ENCODE measurements at regions not wholly inside any gene's neighbourhood (a gene's known extent, or its start where the extent isn't known, plus 50 kb on each side); places are given as distances from the start of the nearest gene placed in this dataset.
"Not testable (repeated sequence)": the region's sequence is repeated elsewhere in the genome, so short reads cannot be mapped to it uniquely, and the experiment has no call there.

DNA sequence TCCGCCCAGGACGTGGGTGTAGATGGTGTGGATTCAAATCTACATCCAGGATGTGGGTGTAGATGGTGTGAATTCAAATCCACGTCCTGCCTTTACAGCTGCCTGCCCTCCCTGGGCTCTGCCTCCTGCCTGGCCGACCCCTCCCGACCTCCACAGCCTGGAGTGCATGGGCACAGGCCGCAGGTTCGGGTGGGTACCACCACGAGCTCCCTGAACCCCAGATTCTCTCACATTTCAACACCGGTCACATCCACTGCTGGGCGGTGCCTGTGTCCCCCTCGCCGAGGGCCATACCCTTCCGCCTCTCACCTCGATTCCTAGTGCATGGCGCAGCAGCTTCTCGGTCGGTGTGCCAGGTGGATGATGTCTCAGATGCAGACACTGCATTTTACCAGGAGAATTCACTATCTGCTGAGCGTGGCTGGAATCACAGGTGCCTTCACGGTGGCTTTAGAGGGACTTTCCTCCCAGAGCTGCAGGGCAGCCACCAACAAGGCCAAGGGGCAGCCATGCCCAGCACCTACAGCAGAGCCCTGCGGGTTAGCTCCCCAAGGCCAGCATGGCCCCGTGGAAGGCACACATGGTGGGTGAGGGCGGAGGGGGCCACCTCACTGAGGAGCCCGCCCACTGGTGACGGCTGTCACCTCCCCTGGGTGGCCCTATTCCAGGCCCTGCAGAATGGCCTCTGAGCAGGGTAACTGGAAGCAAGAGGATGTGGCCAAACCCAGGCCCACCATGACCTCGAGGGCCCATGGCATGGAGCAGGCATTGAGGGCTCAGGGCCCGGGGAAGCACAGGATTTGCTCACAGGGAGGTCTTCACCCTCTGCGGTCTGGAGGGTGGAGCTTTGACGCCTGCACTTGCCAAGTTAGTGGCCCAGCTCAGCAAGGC, 638.5 kb downstream of the TBC1D22A start:
- no peak for DNase-seq (ENCODE audit: insufficient read length, low spot score)
- FAIRE-seq: no peak
- no peak for TF ChIP-seq POLR2A (IDR thresholded peaks at IDR 0.05; ENCODE audit: low read depth, low read length)
- TF ChIP-seq POU2F2 (IDR thresholded peaks at IDR 0.05; ENCODE audit: low read depth, low read length): no peak
- TF ChIP-seq SPI1 (IDR thresholded peaks at IDR 0.05; ENCODE audit: low read depth, low read length): no peak
- TF ChIP-seq PAX5 (IDR thresholded peaks at IDR 0.05; ENCODE audit: insufficient read depth, low read length, severe bottlenecking): no peak
- TF ChIP-seq TAF1 (IDR thresholded peaks at IDR 0.05; ENCODE audit: low read depth, low read length): no peak
- TF ChIP-seq POLR2AphosphoS5 (IDR thresholded peaks at IDR 0.05; ENCODE audit: low read depth, low read length): no peak

DNA sequence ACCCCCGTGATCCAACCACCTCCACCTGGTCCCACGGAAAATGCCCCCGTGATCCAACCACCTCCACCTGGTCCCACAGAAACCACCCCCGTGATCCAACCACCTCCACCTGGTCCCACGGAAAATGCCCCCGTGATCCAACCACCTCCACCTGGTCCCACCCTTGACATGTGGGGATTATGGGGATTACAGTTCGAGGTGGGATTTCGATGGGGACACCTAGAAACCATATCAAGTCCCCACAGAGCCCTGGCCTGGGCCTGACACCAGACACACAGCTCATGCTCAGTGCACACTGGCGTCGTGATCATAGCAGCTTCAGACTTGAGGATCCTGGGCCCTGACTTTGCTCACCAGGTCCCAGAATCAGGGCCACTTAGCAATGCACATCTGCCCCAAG, 637.7 kb downstream of the TBC1D22A start:
- DNase-seq (ENCODE audit: insufficient read length, low spot score); FAIRE-seq: not testable (repeated sequence)

DNA sequence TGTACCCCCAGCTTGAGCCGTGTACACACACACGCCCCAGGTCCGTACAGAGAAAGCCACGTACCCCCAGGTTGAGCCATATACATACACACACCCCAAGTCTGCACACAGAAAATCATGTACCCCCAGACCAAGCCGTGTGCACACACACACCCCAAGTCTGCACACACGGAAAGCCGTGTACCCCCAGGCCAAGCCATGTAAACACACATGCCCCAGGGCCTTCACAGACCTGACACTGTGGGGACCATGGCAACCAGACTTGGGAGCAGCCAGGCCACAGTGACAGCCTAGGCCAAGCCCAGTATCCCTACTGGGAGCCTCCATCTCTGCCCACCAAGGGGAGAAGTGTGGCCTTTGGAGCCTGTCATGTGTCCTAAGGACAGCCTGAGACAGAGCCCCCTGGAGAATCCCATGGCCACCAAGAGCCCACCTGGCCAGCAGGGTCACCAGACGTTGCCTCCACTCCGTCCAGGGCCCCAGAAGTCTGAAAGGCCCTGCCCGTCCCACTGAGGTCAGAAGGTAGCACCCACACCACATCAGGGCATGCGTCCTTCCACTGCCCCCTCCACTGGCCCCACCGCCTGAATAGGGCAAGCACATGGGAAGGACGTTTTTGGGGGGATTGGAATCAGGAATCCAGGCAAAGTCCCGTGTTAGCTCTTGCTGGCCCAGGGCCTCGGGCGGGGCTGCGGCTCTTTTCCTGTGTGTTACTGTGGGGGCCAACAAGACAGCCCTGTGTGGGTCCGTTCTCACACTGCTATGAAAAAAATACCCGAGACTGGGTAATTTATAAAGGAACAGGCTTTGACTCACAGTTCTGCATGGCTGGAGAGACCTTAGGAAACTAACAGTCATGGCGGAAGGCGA, 636.7 kb downstream of the TBC1D22A start:
- FAIRE-seq (no peak), DNase-seq (ENCODE audit: insufficient read length, low spot score) (no peak)
- TF ChIP-seq TAF1 (IDR thresholded peaks at IDR 0.05; ENCODE audit: low read depth, low read length) (no peak), SPI1 (IDR thresholded peaks at IDR 0.05; ENCODE audit: low read depth, low read length) (no peak), POLR2A (IDR thresholded peaks at IDR 0.05; ENCODE audit: low read depth, low read length) (no peak), POLR2AphosphoS5 (IDR thresholded peaks at IDR 0.05; ENCODE audit: low read depth, low read length) (no peak), PAX5 (IDR thresholded peaks at IDR 0.05; ENCODE audit: insufficient read depth, low read length, severe bottlenecking) (no peak), POU2F2 (IDR thresholded peaks at IDR 0.05; ENCODE audit: low read depth, low read length) (no peak)

DNA sequence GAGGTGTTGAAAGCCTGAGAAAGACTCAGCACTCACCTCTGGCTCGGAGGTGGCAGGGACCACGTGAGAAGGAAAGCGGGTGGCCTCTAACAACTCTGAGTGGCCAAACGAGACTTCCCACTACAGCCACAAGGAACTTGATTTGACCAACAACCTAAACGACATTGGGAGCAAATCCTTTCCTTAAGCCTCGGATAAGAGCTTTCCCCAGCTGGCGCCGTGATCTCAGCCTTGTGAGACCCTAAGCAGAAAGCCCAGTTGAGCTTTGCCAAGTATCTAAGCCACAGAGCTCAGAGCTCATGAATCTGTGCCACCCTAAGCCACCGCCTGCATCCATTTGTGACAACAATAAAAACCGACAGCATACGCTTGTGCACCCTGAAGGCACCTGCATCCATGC, 636.0 kb downstream of the TBC1D22A start:
- FAIRE-seq (no peak), DNase-seq (ENCODE audit: insufficient read length, low spot score) (no peak)
- TF ChIP-seq TAF1 (IDR thresholded peaks at IDR 0.05; ENCODE audit: low read depth, low read length) (no peak), SPI1 (IDR thresholded peaks at IDR 0.05; ENCODE audit: low read depth, low read length) (no peak), PAX5 (IDR thresholded peaks at IDR 0.05; ENCODE audit: insufficient read depth, low read length, severe bottlenecking) (no peak), POU2F2 (IDR thresholded peaks at IDR 0.05; ENCODE audit: low read depth, low read length) (no peak), POLR2A (IDR thresholded peaks at IDR 0.05; ENCODE audit: low read depth, low read length) (no peak), POLR2AphosphoS5 (IDR thresholded peaks at IDR 0.05; ENCODE audit: low read depth, low read length) (no peak)

DNA sequence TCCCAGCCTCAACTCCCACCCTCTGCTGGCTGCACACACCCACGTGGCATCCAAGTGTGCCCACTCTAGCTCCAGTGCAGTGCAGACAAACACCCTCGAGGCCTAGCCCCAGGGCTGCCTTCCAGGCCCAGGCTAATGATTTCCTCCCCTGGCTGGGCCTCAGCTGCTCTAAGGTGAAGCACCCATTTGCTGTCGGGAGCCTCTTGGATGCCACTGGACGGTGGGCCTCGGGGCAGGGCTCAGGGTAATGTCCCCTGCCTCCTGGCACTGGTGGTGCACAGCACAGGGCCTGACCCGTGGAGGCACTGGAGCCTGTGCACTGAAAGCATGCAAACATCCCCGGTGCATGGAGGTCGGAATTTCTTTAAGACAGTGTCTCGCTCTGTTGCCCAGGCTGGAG, 635.2 kb downstream of the TBC1D22A start:
- FAIRE-seq (no peak), DNase-seq (ENCODE audit: insufficient read length, low spot score) (no peak)
- no peak for TF ChIP-seq TAF1 (IDR thresholded peaks at IDR 0.05; ENCODE audit: low read depth, low read length)
- TF ChIP-seq PAX5 (IDR thresholded peaks at IDR 0.05; ENCODE audit: insufficient read depth, low read length, severe bottlenecking): no peak
- TF ChIP-seq POLR2A (IDR thresholded peaks at IDR 0.05; ENCODE audit: low read depth, low read length): no peak
- TF ChIP-seq POLR2AphosphoS5 (IDR thresholded peaks at IDR 0.05; ENCODE audit: low read depth, low read length): no peak
- TF ChIP-seq SPI1 (IDR thresholded peaks at IDR 0.05; ENCODE audit: low read depth, low read length): no peak
- TF ChIP-seq POU2F2 (IDR thresholded peaks at IDR 0.05; ENCODE audit: low read depth, low read length): no peak

DNA sequence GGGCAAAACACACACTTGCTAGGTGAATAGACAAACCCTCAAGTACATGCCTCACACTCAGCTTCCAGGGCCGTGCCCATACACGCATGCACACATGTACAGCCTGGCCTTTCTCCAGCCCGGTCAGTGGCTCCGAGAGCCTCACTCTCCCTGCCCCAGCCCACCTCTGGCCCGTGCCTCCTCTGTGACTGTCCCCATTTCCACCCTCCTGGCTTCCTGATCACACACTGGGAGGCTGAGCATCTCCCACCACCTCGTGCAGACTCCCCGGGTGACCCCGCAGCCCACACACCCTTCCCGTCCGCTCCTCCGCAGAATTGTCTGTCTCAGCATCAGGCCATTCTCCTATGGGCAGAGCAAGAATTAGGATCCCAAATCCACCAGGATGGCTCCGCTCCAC, 634.1 kb downstream of the TBC1D22A start:
- FAIRE-seq (no peak), DNase-seq (ENCODE audit: insufficient read length, low spot score) (no peak)
- no peak for TF ChIP-seq SPI1 (IDR thresholded peaks at IDR 0.05; ENCODE audit: low read depth, low read length)
- TF ChIP-seq TAF1 (IDR thresholded peaks at IDR 0.05; ENCODE audit: low read depth, low read length): no peak
- TF ChIP-seq POLR2A (IDR thresholded peaks at IDR 0.05; ENCODE audit: low read depth, low read length): no peak

DNA sequence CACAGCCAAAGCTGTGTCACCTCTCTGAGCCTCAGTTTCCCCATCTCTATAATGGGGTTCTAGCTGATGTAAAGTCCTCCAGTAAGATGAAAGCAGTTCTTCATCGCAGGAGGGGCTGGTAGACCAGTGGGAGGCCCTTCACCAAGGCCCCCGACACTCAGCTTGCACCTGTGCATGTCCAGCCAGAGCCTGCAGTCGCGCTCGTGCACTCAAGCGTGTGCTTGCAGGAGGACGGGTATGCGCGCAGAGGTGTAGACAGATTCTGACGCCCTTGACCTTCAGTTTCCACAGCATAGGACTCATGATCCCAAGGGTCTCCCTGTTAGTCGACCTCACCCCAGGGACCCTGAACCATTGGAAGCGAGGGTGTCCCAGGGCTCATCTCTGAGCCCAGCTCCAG, 633.7 kb downstream of the TBC1D22A start:
- DNase-seq (ENCODE audit: insufficient read length, low spot score) (no peak), FAIRE-seq (no peak)
- TF ChIP-seq POU2F2 (IDR thresholded peaks at IDR 0.05; ENCODE audit: low read depth, low read length) (no peak), TAF1 (IDR thresholded peaks at IDR 0.05; ENCODE audit: low read depth, low read length) (no peak), SPI1 (IDR thresholded peaks at IDR 0.05; ENCODE audit: low read depth, low read length) (no peak), POLR2A (IDR thresholded peaks at IDR 0.05; ENCODE audit: low read depth, low read length) (no peak), POLR2AphosphoS5 (IDR thresholded peaks at IDR 0.05; ENCODE audit: low read depth, low read length) (no peak), PAX5 (IDR thresholded peaks at IDR 0.05; ENCODE audit: insufficient read depth, low read length, severe bottlenecking) (no peak)

DNA sequence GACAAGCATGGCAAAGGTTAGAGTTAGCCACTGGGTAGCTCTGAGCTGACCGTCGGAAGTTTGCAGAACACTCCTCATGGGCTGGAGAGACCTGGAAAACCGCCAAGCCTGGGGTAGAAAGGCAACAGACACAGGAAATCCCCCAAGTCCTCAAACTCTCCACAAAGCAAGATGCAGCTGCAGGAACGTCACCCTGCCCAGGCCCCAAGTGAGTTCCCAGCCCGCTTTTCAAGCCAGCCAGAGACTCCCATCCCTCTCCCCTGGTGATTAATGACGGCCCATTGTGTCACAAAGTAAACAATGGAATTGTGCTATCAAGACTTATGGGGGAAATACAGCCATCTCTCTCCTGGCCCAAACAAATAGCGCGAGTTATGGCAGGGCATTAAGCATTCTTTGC, 633.0 kb downstream of the TBC1D22A start:
- FAIRE-seq (no peak), DNase-seq (ENCODE audit: insufficient read length, low spot score) (no peak)
- TF ChIP-seq SPI1 (IDR thresholded peaks at IDR 0.05; ENCODE audit: low read depth, low read length): no peak
- TF ChIP-seq POLR2A (IDR thresholded peaks at IDR 0.05; ENCODE audit: low read depth, low read length): no peak
- no peak for TF ChIP-seq POLR2AphosphoS5 (IDR thresholded peaks at IDR 0.05; ENCODE audit: low read depth, low read length)
- no peak for TF ChIP-seq PAX5 (IDR thresholded peaks at IDR 0.05; ENCODE audit: insufficient read depth, low read length, severe bottlenecking)
- TF ChIP-seq POU2F2 (IDR thresholded peaks at IDR 0.05; ENCODE audit: low read depth, low read length): no peak

DNA sequence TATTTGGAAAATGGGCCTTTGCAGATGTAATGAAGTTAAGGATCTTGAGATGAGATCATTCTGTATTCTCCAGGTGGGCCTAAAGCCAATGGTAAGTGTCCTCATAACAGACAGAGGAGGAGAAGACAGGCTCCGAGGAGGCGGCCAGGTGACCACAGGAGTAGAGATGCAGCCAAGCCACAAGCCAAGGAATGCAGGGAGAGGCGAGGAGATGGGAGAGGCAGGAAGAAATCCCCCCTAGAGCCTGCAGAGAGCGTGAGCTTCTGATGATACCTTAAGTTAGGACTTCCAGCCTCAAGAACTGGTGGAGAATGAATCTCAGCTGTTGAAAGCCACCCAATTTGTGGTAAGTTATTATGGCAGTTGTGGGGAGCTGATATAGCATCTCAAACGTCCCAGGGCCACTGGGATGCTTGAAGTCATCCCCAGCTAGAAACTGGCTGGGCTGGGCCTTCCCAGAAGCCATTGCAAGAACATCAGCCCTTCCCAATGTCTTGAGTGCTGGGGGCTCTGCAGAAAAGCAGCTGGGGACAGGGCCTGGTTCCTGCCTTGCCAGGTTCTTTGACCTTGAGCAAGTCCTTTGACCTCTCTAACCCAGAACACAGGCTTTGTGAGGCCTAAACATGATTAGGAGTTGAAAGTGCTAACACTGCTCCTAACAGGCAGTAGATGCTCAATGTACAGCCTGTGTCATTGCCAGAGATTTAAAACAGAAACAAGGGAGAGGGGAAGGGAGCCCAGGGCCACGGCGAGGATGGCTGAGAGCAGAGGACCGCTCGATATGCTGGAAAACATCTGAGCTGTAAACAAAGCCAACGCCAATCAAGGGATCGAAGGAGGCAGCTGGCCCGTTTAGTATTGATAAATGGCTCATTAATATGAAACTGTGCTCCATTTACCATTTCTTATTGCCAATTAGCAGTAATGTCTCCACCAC, 632.3 kb downstream of the TBC1D22A start:
- TF ChIP-seq POLR2AphosphoS5 (IDR thresholded peaks at IDR 0.05; ENCODE audit: low read depth, low read length): no peak
- no peak for TF ChIP-seq POLR2A (IDR thresholded peaks at IDR 0.05; ENCODE audit: low read depth, low read length)
- TF ChIP-seq POU2F2 (IDR thresholded peaks at IDR 0.05; ENCODE audit: low read depth, low read length): no peak
- TF ChIP-seq TAF1 (IDR thresholded peaks at IDR 0.05; ENCODE audit: low read depth, low read length): no peak
- no peak for TF ChIP-seq SPI1 (IDR thresholded peaks at IDR 0.05; ENCODE audit: low read depth, low read length)
- FAIRE-seq (no peak), DNase-seq (ENCODE audit: insufficient read length, low spot score) (no peak)

Data from GM12891 (cell line).